ENCODE measurements at regions not wholly inside any gene's neighbourhood (a gene's known extent, or its start where the extent isn't known, plus 50 kb on each side); places are given as distances from the start of the nearest gene placed in this dataset.

GRCh38 chr3:16108424-16108823, 66.1 kb upstream of the GALNT15 start:
- H3K27ac ChIP-seq = no peak overlapping the region
- no peak for TF ChIP-seq CTCF (conservative IDR thresholded peaks at IDR 0.05)

- TF ChIP-seq CTCF (conservative IDR thresholded peaks at IDR 0.05) = no peak
- H3K27ac ChIP-seq = no peak overlapping the region
Measured at GRCh38 chr3:16109929-16110328, 64.6 kb upstream of the GALNT15 start.

GRCh38 chr3:16112910-16113504, 61.5 kb upstream of the GALNT15 start:
- no peak for TF ChIP-seq CTCF (conservative IDR thresholded peaks at IDR 0.05)
- H3K27ac ChIP-seq = no peak overlapping the region

- TF ChIP-seq CTCF (conservative IDR thresholded peaks at IDR 0.05) = no peak
- H3K27ac ChIP-seq = no peak overlapping the region
Measured at GRCh38 chr3:16113704-16114103, 60.8 kb upstream of the GALNT15 start.

GRCh38 chr3:16114429-16114828, 60.1 kb upstream of the GALNT15 start:
- no peak overlapping the region for H3K27ac ChIP-seq
- TF ChIP-seq CTCF (conservative IDR thresholded peaks at IDR 0.05) = no peak

GRCh38 chr3:16114930-16115329, 59.5 kb upstream of the GALNT15 start:
- H3K27ac ChIP-seq = no peak overlapping the region
- no peak for TF ChIP-seq CTCF (conservative IDR thresholded peaks at IDR 0.05)

- H3K27ac ChIP-seq = no peak overlapping the region
- no peak for TF ChIP-seq CTCF (conservative IDR thresholded peaks at IDR 0.05)
Measured at GRCh38 chr3:16118396-16118795, 56.1 kb upstream of the GALNT15 start.

Measured in VCaP (cell line).